ENCODE measurements at regions not wholly inside any gene's neighbourhood (a gene's known extent, or its start where the extent isn't known, plus 50 kb on each side); places are given as distances from the start of the nearest gene placed in this dataset.

GRCh38 chr2:67135208-67135607 is 261.9 kb upstream of the ETAA1 start:
- TF ChIP-seq CTCF (IDR thresholded peaks at IDR 0.05): no peak
- TF ChIP-seq POLR2A (IDR thresholded peaks at IDR 0.05): no peak

Data from esophagus squamous epithelium (tissue), 4 donors.